Keratinocyte (primary cell): ENCODE measurements at regions not wholly inside any gene's neighbourhood (a gene's known extent, or its start where the extent isn't known, plus 50 kb on each side); places are given as distances from the start of the nearest gene placed in this dataset.

ENCODE experiments used
- DNase-seq: peaks from one replicate; pipeline ENCODE4 v3.0.0-alpha.2; 2011; ENCODE audit warnings: low read depth, missing footprints, low spot score
- FAIRE-seq: peaks from 2 replicates; lab custom pipeline; 2011; peaks lifted over from hg19 to GRCh38; lab: Jason Lieb, UNC
- H2AFZ ChIP-seq: 2 replicates; pipeline ENCODE4 v1.6.0; 2012; ENCODE audit warnings: low read length, control low read depth, inconsistent platforms; ENCODE audit not compliant: control insufficient read depth
- H3K27ac ChIP-seq: 2 replicates; pipeline ENCODE4 v1.5.1; 2011; ENCODE audit warnings: low read length; ENCODE audit not compliant: control insufficient read depth, insufficient read depth
- H3K27me3 ChIP-seq: 3 replicates; pipeline ENCODE4 v1.6.0; 2011; ENCODE audit warnings: low read length; ENCODE audit not compliant: control insufficient read depth, insufficient read depth; ENCODE audit errors: extremely low read depth
- H3K36me3 ChIP-seq, 2 experiments: 2 replicates in 1 of 2; 3 replicates in 1 of 2; pipeline ENCODE4 v1.5.1; 2011; ENCODE audit warnings: low read length in 2 of 2, mild to moderate bottlenecking in 1 of 2; ENCODE audit not compliant: control insufficient read depth in 2 of 2, insufficient read depth in 2 of 2; ENCODE audit errors: extremely low read depth in 1 of 2
- H3K4me1 ChIP-seq: 3 replicates; pipeline ENCODE4 v1.5.1; 2011; ENCODE audit warnings: low read length; ENCODE audit not compliant: control insufficient read depth, insufficient read depth; ENCODE audit errors: extremely low read depth
- H3K4me2 ChIP-seq: 3 replicates; pipeline ENCODE4 v1.6.0; 2011; ENCODE audit warnings: low read depth, low read length; ENCODE audit not compliant: control insufficient read depth, insufficient read depth; ENCODE audit errors: extremely low read depth
- H3K4me3 ChIP-seq, 3 experiments: fragments of 200-600 bp in 1 of 3; sonication (generic) in 1 of 3; 2 replicates in 2 of 3; 3 replicates in 1 of 3; pipeline ENCODE4 v1.5.1; 2011 to 2016; ENCODE audit warnings: low read length in 3 of 3, mild to moderate bottlenecking in 3 of 3, control low read depth in 2 of 3, inconsistent platforms in 1 of 3, low read depth in 1 of 3, mixed read lengths in 1 of 3, mixed run types in 1 of 3, moderate library complexity in 1 of 3; ENCODE audit not compliant: control insufficient read depth in 2 of 3, insufficient read depth in 2 of 3; ENCODE audit errors: extremely low read depth in 1 of 3
- H3K79me2 ChIP-seq: 2 replicates; pipeline ENCODE4 v1.6.0; 2012; ENCODE audit warnings: low read length; ENCODE audit not compliant: control insufficient read depth, insufficient read depth
- H3K9ac ChIP-seq: 3 replicates; pipeline ENCODE4 v1.6.0; 2011; ENCODE audit warnings: low read length; ENCODE audit not compliant: control insufficient read depth, insufficient read depth; ENCODE audit errors: extremely low read depth
- H3K9me1 ChIP-seq: 3 replicates; pipeline ENCODE4 v1.6.0; 2011; ENCODE audit warnings: low read length; ENCODE audit not compliant: control insufficient read depth, insufficient read depth; ENCODE audit errors: extremely low read depth
- H3K9me3 ChIP-seq: 2 replicates; pipeline ENCODE4 v1.5.1; 2012; ENCODE audit warnings: low read depth, low read length; ENCODE audit not compliant: control insufficient read depth
- H4K20me1 ChIP-seq: 3 replicates; pipeline ENCODE4 v1.6.0; 2011; ENCODE audit warnings: low read length; ENCODE audit not compliant: control insufficient read depth, insufficient read depth; ENCODE audit errors: extremely low read depth
- CTCF ChIP-seq, 3 experiments: IDR thresholded peaks in 1 of 3; conservative IDR thresholded peaks in 1 of 3; optimal IDR thresholded peaks in 1 of 3; 2 replicates in 2 of 3; 3 replicates in 1 of 3; pipeline versions ENCODE3 to v1.5.1; 2011; ENCODE audit warnings: low read length in 3 of 3, mild to moderate bottlenecking in 3 of 3, moderate library complexity in 2 of 3, control low read depth in 1 of 3, inconsistent platforms in 1 of 3; ENCODE audit not compliant: insufficient read depth in 2 of 3; ENCODE audit errors: extremely low read depth in 1 of 3
- EZH2 ChIP-seq: IDR thresholded peaks from one replicate; pipeline ENCODE4 v1.6.1; 2012; ENCODE audit warnings: inconsistent platforms, mild to moderate bottlenecking, low read length, moderate library complexity
- dilution Hi-C: fragments of 300-500 bp; cut with MboI; formaldehyde crosslinking; loops from one replicate; pipeline ENCODE4 v1.7.0; 2020; ENCODE audit warnings: low sequenced_read_pairs; ENCODE audit not compliant: extremely low pct_ligation_motif_present

- Histone ChIP-seq H3K9ac (no peak overlapping the region), H3K4me3 (no peak overlapping the region), H3K4me2 (no peak overlapping the region), H3K9me3 (no peaks in the 10 kb centered on the region), H3K36me3 (no peaks in the 10 kb centered on the region), H2AFZ (no peak overlapping the region), H4K20me1 (no peaks in the 10 kb centered on the region), H3K9me1 (no peaks in the 10 kb centered on the region), H3K27ac (no peak overlapping the region), H3K79me2 (no peaks in the 10 kb centered on the region), H3K27me3 (no peaks in the 10 kb centered on the region), H3K4me1 (no peaks in the 10 kb centered on the region)
- TF ChIP-seq EZH2 (no peak), CTCF (optimal IDR thresholded peaks at IDR 0.05 in 1 of 3, IDR thresholded peaks at IDR 0.05 in 1 of 3, conservative IDR thresholded peaks at IDR 0.05 in 1 of 3; ENCODE audit: extremely low read depth in 1 of 3, insufficient read depth in 2 of 3, low read length in 3 of 3) (no peak)
- DNase-seq (no peak), FAIRE-seq (no peak)
- dilution Hi-C loops = no loop called here
Observed at GRCh38 chr20:20938599-20938998, 167.6 kb downstream of the LINC00237 start.

GRCh38 chr20:20938131-20938530 is 168.0 kb downstream of the LINC00237 start:
- no peaks in the 10 kb centered on the region for H3K4me1 ChIP-seq
- no peak overlapping the region for H3K9ac ChIP-seq
- H3K27me3 ChIP-seq = no peaks in the 10 kb centered on the region
- H3K27ac ChIP-seq = no peak overlapping the region
- no peak for TF ChIP-seq CTCF (optimal IDR thresholded peaks at IDR 0.05 in 1 of 3, IDR thresholded peaks at IDR 0.05 in 1 of 3, conservative IDR thresholded peaks at IDR 0.05 in 1 of 3; ENCODE audit: extremely low read depth in 1 of 3, insufficient read depth in 2 of 3, low read length in 3 of 3)
- no peak for TF ChIP-seq EZH2
- H3K9me3 ChIP-seq = no peaks in the 10 kb centered on the region
- no peak for DNase-seq
- dilution Hi-C loops = no loop called here
- H3K4me3 ChIP-seq = no peak overlapping the region
- H2AFZ ChIP-seq = no peak overlapping the region
- no peaks in the 10 kb centered on the region for H4K20me1 ChIP-seq
- no peaks in the 10 kb centered on the region for H3K9me1 ChIP-seq
- FAIRE-seq = no peak
- H3K4me2 ChIP-seq = no peak overlapping the region
- no peaks in the 10 kb centered on the region for H3K36me3 ChIP-seq
- no peaks in the 10 kb centered on the region for H3K79me2 ChIP-seq
